HepG2 (cell line): ENCODE measurements at regions not wholly inside any gene's neighbourhood (a gene's known extent, or its start where the extent isn't known, plus 50 kb on each side); places are given as distances from the start of the nearest gene placed in this dataset.

ENCODE experiments used
- ATAC-seq: fragments of 200-7000 bp; cut with Tn5 transposase; 3 replicates; pipeline ENCODE4 v1.9.1; 2020; ENCODE audit warnings: mild to moderate bottlenecking, moderate library complexity
- BruUV-seq: library from RNA; stranded (reverse); fragments of 400-500 nt; replicated peaks from 2 replicates; lab custom pipeline; 2021; lab: Mats Ljungman, UMichigan
- CTCF ChIA-PET: fragments of 300-600 bp; formaldehyde crosslinking; extraction: SDS; loops from one replicate; lab custom pipeline; 2021; ENCODE audit warnings: low total read pairs, inconsistent platforms, low intra/inter-chr PET ratio; lab: Yijun Ruan, JAX
- POLR2A ChIA-PET: fragments of 350-600 bp; sonication (Branson Sonifier 250); formaldehyde crosslinking; loops from one replicate; lab custom pipeline; 2020; ENCODE audit warnings: antibody characterized with exemption, inconsistent platforms; lab: Yijun Ruan, JAX
- DNase-seq: peaks from one replicate; pipeline ENCODE4 v3.0.0-alpha.2; 2015; ENCODE audit warnings: low spot score
- FAIRE-seq: peaks from 3 replicates; lab custom pipeline; 2011; peaks lifted over from hg19 to GRCh38; lab: Jason Lieb, UNC
- H2AFZ ChIP-seq: one replicate; pipeline ENCODE4 v1.6.1; 2011; ENCODE audit warnings: low read length, inconsistent platforms
- H3K27ac ChIP-seq: fragments of 300-600 bp; 3 replicates; pipeline ENCODE4 v1.8.0; 2011; ENCODE audit warnings: mixed run types, mild to moderate bottlenecking, mixed read lengths, low read length, inconsistent platforms; ENCODE audit not compliant: insufficient read depth; ENCODE audit errors: extremely low read length
- H3K27me3 ChIP-seq, 2 experiments: fragments of 200-600 bp in 1 of 2; 2 replicates in 1 of 2; 3 replicates in 1 of 2; pipeline versions ENCODE4 v1.6.0 to v1.8.0; 2011; ENCODE audit warnings: low read length in 2 of 2, mild to moderate bottlenecking in 2 of 2, moderate library complexity in 2 of 2, inconsistent platforms in 1 of 2; ENCODE audit not compliant: insufficient read depth in 2 of 2, control insufficient read depth in 1 of 2
- H3K36me3 ChIP-seq, 2 experiments: fragments of 200-600 bp in 1 of 2; replicated peaks in 1 of 2; 2 replicates in 1 of 2; 3 replicates in 1 of 2; pipeline versions ENCODE4 v1.5.1 to v1.8.0; 2011; ENCODE audit warnings: low read length in 2 of 2, inconsistent platforms in 1 of 2; ENCODE audit not compliant: insufficient read depth in 2 of 2, control insufficient read depth in 1 of 2
- H3K4me1 ChIP-seq: 2 replicates; pipeline ENCODE4 v1.5.1; 2012; ENCODE audit warnings: low read length, inconsistent platforms; ENCODE audit not compliant: insufficient read depth
- H3K4me2 ChIP-seq: 2 replicates; pipeline ENCODE4 v1.6.0; 2011; ENCODE audit warnings: low read depth, low read length, inconsistent platforms
- H3K4me3 ChIP-seq, 3 experiments: fragments of 200-600 bp in 1 of 3; sonication (generic), shearing (Covaris generic) in 1 of 3; replicated peaks in 1 of 3; 2 replicates each; pipeline ENCODE4 v1.5.1; 2011 to 2016; ENCODE audit warnings: low read length in 3 of 3, inconsistent platforms in 2 of 3, low read depth in 2 of 3, mild to moderate bottlenecking in 2 of 3, control low read depth in 1 of 3, mixed read lengths in 1 of 3; ENCODE audit not compliant: insufficient read depth in 1 of 3
- H3K79me2 ChIP-seq: one replicate; pipeline ENCODE4 v1.6.1; 2011; ENCODE audit warnings: low read length, inconsistent platforms; ENCODE audit not compliant: insufficient read depth
- H3K9ac ChIP-seq: 2 replicates; pipeline ENCODE4 v1.6.0; 2011; ENCODE audit warnings: mild to moderate bottlenecking, low read depth, low read length, inconsistent platforms; ENCODE audit not compliant: insufficient read depth
- H3K9me3 ChIP-seq: 2 replicates; pipeline ENCODE4 v1.5.1; 2012; ENCODE audit warnings: mild to moderate bottlenecking, low read length
- H4K20me1 ChIP-seq: 2 replicates; pipeline ENCODE4 v1.6.0; 2011; ENCODE audit warnings: inconsistent platforms, mild to moderate bottlenecking, low read length, moderate library complexity; ENCODE audit not compliant: insufficient read depth
- ADNP ChIP-seq: sonication (generic); formaldehyde crosslinking; IDR thresholded peaks from 2 replicates; pipeline ENCODE4 v1.4.0; 2020; ENCODE audit warnings: missing genetic modification reagents
- CEBPZ ChIP-seq: IDR thresholded peaks from 2 replicates; pipeline ENCODE4 v1.6.1; 2012; ENCODE audit warnings: low read length, improper control_type of control experiment
- DBP ChIP-seq: sonication (generic); formaldehyde crosslinking; IDR thresholded peaks from 2 replicates; pipeline ENCODE4 v1.4.0; 2020; ENCODE audit warnings: missing genetic modification reagents; ENCODE audit errors: not compliant biosample characterization
- KLF15 ChIP-seq: sonication (generic); formaldehyde crosslinking; IDR thresholded peaks from 2 replicates; pipeline ENCODE4 v1.8.1; 2023; ENCODE audit warnings: borderline replicate concordance, mild to moderate bottlenecking, inconsistent platforms, missing genetic modification reagents, mixed read lengths
- ZNF24 ChIP-seq: fragments of 450-650 bp; IDR thresholded peaks from 2 replicates; pipeline ENCODE4 v1.6.1; 2017; ENCODE audit warnings: antibody characterized with exemption, mild to moderate bottlenecking
- ZNF367 ChIP-seq: sonication (generic); formaldehyde crosslinking; IDR thresholded peaks from 2 replicates; pipeline ENCODE4 v1.4.0; 2020; ENCODE audit warnings: missing genetic modification reagents, borderline replicate concordance
- WGBS: methylation state at CpG from one replicate; pipeline ENCODE4 v1.1.6; 2017; ENCODE audit warnings: low lambda C conversion rate; 5-methylcytosine and 5-hydroxymethylcytosine counted together
- in situ Hi-C: cut with HindIII; loops from 2 replicates; pipeline ENCODE4 v1.10.0; 2017; ENCODE audit warnings: low pct_unique_long_range_greater_than_20kb; ENCODE audit not compliant: extremely low pct_ligation_motif_present
- intact Hi-C: fragments of 100-400 bp; cut with micrococcal nuclease; formaldehyde crosslinking; loops from one replicate; pipeline ENCODE4 v1.10.0; 2022; ENCODE audit not compliant: unreplicated experiment

- TF ChIP-seq CEBPZ (no peak), DBP (CRISPR knock-in tag) (no peak), ZNF24 (no peak), ADNP (no peak), KLF15 (CRISPR knock-in tag) (no peak)
These were observed 177.5 kb downstream of the ANKRD50 start (continued) for GRCh38 chr4:124535003-124535402.

- no peak overlapping the region for H3K9ac ChIP-seq
- no peak for DNase-seq
- no TSS peak for BruUV-seq
- ATAC-seq: no peak
- peaks cover 48% of the 10 kb centered on the region for H3K4me1 ChIP-seq
- H3K36me3 ChIP-seq: no peaks in the 10 kb centered on the region
- 96% methylated on average over 4 of the region's 4 CpGs for WGBS
- no peaks in the 10 kb centered on the region for H3K79me2 ChIP-seq
- H2AFZ ChIP-seq: no peak overlapping the region
- in situ Hi-C loops: no loop called here
- ChIA-PET CTCF (no interaction called here), POLR2A (no interaction called here)
- H3K9me3 ChIP-seq: no peaks in the 10 kb centered on the region
- no peak overlapping the region for H3K4me2 ChIP-seq
- FAIRE-seq: no peak
- no peak for TF ChIP-seq ZNF367 (CRISPR knock-in tag)
- TF ChIP-seq, all 625 proteins: peak for 0
- intact Hi-C loops: loop anchor here (10.0 kb wide), 1 partner anchor 1472 kb away; no protein-coding TSS in a partner anchor
- Histone ChIP-seq H3K27ac (no peak overlapping the region), H3K4me3 (no peak overlapping the region), H3K27me3 (no peaks in the 10 kb centered on the region), H4K20me1 (no peaks in the 10 kb centered on the region)
These were observed 175.6 kb downstream of the ANKRD50 start for GRCh38 chr4:124536946-124537345.
